Astrocyte of the cerebellum (primary cell): ENCODE measurements at regions not wholly inside any gene's neighbourhood (a gene's known extent, or its start where the extent isn't known, plus 50 kb on each side); places are given as distances from the start of the nearest gene placed in this dataset.

Experiments used
- DNase-seq: peaks from one replicate; pipeline ENCODE4 v3.0.0-alpha.2; 2011; ENCODE audit warnings: low read depth
- H3K4me3 ChIP-seq: 2 replicates; pipeline ENCODE4 v1.5.1; 2011; ENCODE audit warnings: mild to moderate bottlenecking, low read depth, low read length, moderate library complexity
- in situ Hi-C: cut with HindIII; loops from 2 replicates; pipeline ENCODE4 v1.10.0; 2017; ENCODE audit warnings: low sequenced_read_pairs
- TF ChIP-seq, protein P1 (sequence below): IDR thresholded peaks from 2 replicates; pipeline ENCODE4 v1.5.1; 2012; ENCODE audit warnings: low read length, low read depth, moderate library complexity, mild to moderate bottlenecking; ENCODE audit errors: missing control alignments

DNA sequence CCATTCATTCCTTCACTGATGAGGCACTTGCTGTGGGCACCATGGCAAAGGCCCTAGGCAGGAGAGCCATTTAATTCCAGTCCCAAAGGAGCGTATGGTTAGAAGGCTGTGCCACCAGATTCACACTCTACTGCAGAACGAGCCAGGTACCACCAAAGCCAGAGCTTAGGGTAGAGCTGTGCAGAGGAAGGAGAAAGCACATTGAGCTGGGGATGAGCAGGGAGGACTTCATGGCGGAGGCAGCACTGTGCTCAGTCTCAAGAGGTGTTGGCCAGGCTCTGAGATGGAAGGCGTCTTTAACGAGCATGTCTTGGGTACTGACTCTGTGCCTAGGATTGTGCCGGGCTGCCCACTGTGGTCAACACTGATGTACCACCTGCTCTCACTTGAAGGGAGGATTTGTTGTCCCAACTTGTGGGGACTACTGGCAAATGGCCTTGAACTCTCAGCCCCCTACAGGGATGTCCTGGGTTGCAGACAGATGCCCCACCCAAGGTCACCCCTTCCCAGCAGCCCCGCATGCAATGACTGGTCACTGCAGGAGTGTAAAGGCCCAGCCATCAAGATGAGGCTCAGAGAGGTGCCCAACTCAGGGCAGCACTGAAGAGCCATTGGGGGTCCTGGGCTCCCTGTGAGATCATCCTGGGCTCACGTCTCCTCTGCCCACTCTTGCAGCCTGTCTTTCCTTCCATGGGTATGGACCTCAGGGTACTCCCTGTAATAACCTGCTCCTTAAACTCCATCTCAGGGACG, 251.4 kb downstream of the GLI2 start:
- TF ChIP-seq, protein P1, sequence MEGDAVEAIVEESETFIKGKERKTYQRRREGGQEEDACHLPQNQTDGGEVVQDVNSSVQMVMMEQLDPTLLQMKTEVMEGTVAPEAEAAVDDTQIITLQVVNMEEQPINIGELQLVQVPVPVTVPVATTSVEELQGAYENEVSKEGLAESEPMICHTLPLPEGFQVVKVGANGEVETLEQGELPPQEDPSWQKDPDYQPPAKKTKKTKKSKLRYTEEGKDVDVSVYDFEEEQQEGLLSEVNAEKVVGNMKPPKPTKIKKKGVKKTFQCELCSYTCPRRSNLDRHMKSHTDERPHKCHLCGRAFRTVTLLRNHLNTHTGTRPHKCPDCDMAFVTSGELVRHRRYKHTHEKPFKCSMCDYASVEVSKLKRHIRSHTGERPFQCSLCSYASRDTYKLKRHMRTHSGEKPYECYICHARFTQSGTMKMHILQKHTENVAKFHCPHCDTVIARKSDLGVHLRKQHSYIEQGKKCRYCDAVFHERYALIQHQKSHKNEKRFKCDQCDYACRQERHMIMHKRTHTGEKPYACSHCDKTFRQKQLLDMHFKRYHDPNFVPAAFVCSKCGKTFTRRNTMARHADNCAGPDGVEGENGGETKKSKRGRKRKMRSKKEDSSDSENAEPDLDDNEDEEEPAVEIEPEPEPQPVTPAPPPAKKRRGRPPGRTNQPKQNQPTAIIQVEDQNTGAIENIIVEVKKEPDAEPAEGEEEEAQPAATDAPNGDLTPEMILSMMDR: no peak

DNA sequence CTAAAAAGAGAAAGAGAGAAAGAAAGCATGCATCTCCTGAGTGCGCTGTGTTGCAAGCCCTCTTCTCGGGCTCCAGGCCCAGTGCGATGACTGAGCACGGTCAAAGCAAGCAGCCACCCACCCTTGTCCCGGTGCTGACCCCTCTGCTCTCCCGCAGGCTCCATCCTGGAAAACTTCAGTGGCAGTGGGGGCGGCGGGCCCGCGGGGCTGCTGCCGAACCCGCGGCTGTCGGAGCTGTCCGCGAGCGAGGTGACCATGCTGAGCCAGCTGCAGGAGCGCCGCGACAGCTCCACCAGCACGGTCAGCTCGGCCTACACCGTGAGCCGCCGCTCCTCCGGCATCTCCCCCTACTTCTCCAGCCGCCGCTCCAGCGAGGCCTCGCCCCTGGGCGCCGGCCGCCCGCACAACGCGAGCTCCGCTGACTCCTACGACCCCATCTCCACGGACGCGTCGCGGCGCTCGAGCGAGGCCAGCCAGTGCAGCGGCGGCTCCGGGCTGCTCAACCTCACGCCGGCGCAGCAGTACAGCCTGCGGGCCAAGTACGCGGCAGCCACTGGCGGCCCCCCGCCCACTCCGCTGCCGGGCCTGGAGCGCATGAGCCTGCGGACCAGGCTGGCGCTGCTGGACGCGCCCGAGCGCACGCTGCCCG, 252.5 kb downstream of the GLI2 start:
- DNase-seq: no peak
- in situ Hi-C loops: no loop called here
- no peak overlapping the region for H3K4me3 ChIP-seq
- TF ChIP-seq, protein P1: no peak

More for the DNA sequence above, 251.4 kb downstream of the GLI2 start:
- in situ Hi-C loops: no loop called here
- no peak for DNase-seq
- H3K4me3 ChIP-seq: no peak overlapping the region

GRCh38 chr2:120988700-120989511, 253.2 kb downstream of the GLI2 start:
- in situ Hi-C loops: no loop called here
- no peak overlapping the region for H3K4me3 ChIP-seq
- DNase-seq: no peak
- TF ChIP-seq, protein P1: no peak

DNA sequence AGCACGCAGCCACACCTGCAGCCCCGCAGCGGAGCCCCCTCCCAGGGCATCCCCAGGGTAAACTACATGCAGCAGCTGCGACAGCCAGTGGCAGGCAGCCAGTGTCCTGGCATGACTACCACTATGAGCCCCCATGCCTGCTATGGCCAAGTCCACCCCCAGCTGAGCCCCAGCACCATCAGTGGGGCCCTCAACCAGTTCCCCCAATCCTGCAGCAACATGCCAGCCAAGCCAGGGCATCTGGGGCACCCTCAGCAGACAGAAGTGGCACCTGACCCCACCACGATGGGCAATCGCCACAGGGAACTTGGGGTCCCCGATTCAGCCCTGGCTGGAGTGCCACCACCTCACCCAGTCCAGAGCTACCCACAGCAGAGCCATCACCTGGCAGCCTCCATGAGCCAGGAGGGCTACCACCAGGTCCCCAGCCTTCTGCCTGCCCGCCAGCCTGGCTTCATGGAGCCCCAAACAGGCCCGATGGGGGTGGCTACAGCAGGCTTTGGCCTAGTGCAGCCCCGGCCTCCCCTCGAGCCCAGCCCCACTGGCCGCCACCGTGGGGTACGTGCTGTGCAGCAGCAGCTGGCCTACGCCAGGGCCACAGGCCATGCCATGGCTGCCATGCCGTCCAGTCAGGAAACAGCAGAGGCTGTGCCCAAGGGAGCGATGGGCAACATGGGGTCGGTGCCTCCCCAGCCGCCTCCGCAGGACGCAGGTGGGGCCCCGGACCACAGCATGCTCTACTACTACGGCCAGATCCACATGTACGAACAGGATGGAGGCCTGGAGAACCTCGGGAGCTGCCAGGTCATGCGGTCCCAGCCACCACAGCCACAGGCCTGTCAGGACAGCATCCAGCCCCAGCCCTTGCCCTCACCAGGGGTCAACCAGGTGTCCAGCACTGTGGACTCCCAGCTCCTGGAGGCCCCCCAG, 254.1 kb downstream of the GLI2 start:
- in situ Hi-C loops: no loop called here
- no peak overlapping the region for H3K4me3 ChIP-seq
- no peak for DNase-seq
- TF ChIP-seq, protein P1: no peak

DNA sequence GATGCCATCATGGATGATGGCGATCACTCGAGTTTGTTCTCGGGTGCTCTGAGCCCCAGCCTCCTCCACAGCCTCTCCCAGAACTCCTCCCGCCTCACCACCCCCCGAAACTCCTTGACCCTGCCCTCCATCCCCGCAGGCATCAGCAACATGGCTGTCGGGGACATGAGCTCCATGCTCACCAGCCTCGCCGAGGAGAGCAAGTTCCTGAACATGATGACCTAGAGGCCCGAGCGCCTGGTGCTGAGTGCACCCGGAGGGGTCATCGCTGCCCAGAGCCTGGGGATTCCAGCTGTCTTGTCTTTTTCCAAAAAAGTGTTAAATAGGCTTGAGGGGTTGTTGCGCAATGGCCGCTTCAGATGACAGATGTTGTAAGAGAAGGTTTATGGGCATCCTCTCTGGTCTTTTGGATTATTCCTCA, 254.8 kb downstream of the GLI2 start:
- no peak overlapping the region for H3K4me3 ChIP-seq
- TF ChIP-seq, protein P1: no peak
- no peak for DNase-seq
- in situ Hi-C loops: no loop called here

- DNase-seq: no peak
- H3K4me3 ChIP-seq: no peak overlapping the region
- TF ChIP-seq, protein P1: no peak
- in situ Hi-C loops: no loop called here
Measured at GRCh38 chr2:120991441-120991840, 255.8 kb downstream of the GLI2 start.
